Activated CD8-positive, alpha-beta memory T cell treated with anti-CD3 and anti-CD28 coated beads for 36 hours (primary cell): ENCODE measurements at regions not wholly inside any gene's neighbourhood (a gene's known extent, or its start where the extent isn't known, plus 50 kb on each side); places are given as distances from the start of the nearest gene placed in this dataset.

ENCODE experiments used
- CTCF ChIA-PET: fragments of 350-600 bp; sonication (Branson Sonifier 250); formaldehyde crosslinking; loops from one replicate; lab custom pipeline; 2021; ENCODE audit warnings: antibody characterized with exemption; lab: Charles Lee
- POLR2A ChIA-PET: fragments of 350-600 bp; sonication (Branson Sonifier 250); formaldehyde crosslinking; loops from one replicate; lab custom pipeline; 2021; ENCODE audit warnings: antibody characterized with exemption; lab: Charles Lee

DNA sequence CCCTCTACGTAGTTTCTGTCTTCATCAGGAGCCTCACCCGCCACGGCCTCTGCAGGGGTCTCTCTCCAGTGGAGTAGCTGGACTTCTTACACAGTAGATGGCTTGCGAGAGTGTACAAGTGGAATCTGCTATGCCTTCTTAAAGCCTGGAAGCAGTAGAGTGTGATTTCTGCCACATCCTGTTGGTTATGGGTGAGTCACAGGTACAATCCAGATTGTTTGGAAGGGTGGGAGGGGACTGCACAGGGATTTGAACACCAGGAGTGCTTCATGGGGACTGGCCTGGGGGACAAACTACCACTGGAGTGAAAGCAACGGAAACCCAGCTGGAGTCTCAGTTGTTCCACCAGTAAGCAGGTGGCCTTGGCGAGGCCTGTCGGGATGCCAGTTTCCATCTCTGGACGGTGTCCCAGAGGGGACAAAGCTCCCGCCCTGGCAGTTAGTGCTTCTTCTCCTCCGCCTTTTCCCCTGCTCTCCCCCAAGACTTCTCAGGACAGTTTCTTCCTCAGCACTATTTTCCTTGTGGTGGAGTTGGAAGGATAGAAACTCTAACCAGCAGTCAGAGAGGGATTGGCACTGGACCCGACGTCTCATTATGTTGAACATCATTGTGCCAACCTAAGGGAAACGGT is 85.0 kb upstream of the RCN1 start:
- CTCF ChIA-PET: no interaction called here

DNA sequence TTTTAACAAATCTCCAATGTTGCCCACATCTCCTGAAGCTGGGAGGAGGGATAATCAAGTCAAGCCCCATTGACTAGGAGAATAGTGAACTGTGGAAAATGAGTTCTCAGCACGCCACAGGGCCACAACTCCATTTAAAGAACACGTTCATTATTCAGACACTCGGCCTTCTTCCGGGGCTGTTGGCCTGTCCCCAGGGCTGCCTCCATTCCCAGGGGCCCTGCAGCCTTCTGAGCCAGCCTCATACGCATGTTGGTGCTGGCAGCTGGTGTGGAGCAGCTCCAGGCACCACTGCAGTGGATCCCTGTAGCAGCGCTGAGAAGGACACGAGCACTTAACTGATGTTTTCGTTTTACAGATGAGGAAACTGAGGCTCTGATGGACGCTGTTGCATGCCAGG is 87.5 kb upstream of the RCN1 start:
- ChIA-PET POLR2A (no interaction called here), CTCF (no interaction called here)

More for the DNA sequence above, 85.0 kb upstream of the RCN1 start:
- POLR2A ChIA-PET: no interaction called here

- ChIA-PET POLR2A (no interaction called here), CTCF (no interaction called here)
Measured at GRCh38 chr11:32002311-32002710, 88.6 kb upstream of the RCN1 start.

DNA sequence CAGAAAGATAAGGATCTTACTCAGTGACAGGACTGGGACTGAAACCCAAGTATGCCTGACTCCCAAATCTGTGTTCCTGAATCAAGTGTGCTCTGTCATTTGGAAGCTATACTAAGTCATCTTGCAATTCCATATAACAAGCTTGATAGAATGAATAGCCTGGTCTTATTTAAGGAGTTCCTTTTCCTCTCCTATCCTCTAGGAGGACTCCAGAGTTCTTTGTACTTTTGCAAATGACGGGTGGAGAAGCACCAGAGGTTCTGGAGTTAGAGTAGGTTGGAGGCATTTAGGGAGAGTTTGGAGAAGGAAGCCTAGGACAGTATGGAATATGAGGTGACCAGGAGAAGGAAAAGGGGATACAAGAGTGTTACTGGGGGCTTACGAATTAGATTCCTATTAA is 92.9 kb upstream of the RCN1 start:
- ChIA-PET POLR2A (no interaction called here), CTCF (no interaction called here)

- CTCF ChIA-PET: no interaction called here
Measured at GRCh38 chr11:31996159-31996881, 94.6 kb upstream of the RCN1 start.

GRCh38 chr11:31995525-31996094 is 95.3 kb upstream of the RCN1 start:
- CTCF ChIA-PET: no interaction called here

More at GRCh38 chr11:31996159-31996881, 94.6 kb upstream of the RCN1 start:
- POLR2A ChIA-PET: no interaction called here

GRCh38 chr11:31995032-31995431 is 95.8 kb upstream of the RCN1 start:
- ChIA-PET CTCF (no interaction called here), POLR2A (no interaction called here)

More at GRCh38 chr11:31995525-31996094, 95.3 kb upstream of the RCN1 start:
- POLR2A ChIA-PET: no interaction called here

DNA sequence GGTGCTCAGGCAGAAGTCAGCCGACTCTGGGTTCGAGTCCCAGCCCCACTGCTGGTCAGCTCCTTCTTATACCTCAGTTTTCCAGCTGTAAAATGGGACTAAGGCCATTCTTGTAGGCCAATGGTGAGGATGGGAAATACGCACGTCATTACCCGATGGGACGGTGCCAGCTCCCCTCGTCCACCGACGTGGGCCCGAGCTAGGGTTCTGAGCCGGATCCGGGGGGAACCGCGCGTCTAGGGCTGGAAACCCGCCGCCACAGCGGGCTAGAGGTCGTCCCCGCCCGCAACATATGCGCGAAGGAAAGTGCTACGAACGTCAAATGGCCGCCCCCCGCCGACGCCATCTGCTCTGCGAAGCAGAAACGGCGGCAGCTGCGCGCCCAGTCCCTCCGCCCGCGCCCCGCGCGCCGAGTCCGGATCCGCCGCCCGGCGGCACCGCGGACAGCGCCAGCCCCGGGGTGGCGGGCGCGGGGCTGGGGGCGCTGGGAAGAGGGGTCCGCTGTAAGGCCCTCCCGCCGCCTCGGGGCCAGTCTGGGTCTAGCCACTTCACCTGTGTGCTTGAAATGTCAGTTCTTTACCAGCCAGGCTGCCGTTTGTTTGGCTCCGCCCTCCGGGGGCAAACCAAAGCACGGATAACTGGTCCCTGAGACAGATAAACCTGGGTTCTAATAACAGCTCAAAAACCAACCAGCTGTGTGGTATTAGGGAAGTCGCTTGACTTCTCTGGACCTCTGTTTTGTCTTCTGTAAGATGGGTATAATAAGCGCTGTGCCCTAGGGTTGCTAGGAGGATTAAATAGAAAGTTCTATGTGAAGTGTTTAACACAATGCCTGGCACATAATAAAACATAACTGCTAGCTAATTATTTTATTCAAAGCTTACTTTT is 103.5 kb upstream of the RCN1 start:
- ChIA-PET CTCF (no interaction called here), POLR2A (no interaction called here)

GRCh38 chr11:31986201-31986889 is 104.5 kb upstream of the RCN1 start:
- CTCF ChIA-PET: no interaction called here
- POLR2A ChIA-PET: interaction anchor here (0.6 kb wide), 1 partner anchor 321 kb away, joined by 6 read pairs; no protein-coding TSS in a partner anchor

DNA sequence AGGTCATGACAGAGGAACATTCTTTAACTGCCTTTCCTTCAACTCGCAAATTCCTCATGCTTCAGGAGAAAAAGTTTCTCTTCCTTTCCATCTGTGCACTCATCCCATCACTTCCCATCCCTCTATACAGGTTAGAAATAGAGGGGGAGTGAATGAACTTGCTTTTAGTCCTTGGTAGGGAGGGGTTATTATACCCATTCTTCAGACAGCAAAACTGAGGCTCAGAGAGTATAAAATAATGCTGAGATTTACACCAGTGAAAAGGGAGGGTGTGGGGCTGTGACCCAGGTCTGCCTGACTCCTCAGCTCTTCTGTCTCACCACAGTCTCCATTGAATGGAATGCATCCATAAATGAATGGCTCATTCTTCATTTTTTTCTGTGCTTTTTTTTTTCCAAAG is 109.4 kb upstream of the RCN1 start:
- POLR2A ChIA-PET: no interaction called here
- CTCF ChIA-PET: no interaction called here

GRCh38 chr11:31977343-31977742 is 113.5 kb upstream of the RCN1 start:
- POLR2A ChIA-PET: no interaction called here
- CTCF ChIA-PET: no interaction called here

GRCh38 chr11:31974366-31975136 is 116.3 kb upstream of the RCN1 start:
- CTCF ChIA-PET: interaction anchor here (1.1 kb wide), 1 partner anchor 17 kb away, joined by 3 read pairs; no protein-coding TSS in a partner anchor
- POLR2A ChIA-PET: no interaction called here

DNA sequence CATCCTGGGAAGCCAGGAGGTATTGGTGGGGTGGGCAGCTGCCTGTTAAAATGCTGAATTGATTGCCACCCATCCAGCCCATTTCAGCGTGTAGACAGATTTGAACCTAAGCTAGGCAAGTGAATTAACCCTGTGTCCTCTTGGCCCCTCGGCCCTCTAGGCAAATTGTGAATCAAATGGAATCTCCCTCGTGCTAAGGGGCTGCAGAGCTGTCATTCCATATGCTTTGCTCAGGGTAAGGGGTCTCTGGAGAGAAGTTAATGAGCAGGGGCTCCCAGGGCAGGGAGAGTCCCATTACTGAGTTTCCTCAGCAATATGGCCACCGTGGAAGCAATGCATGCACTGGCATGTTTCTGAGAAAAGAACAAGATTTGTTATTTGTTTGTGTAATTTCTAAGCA is 117.7 kb upstream of the RCN1 start:
- ChIA-PET POLR2A (no interaction called here), CTCF (interaction anchor here (1.1 kb wide), 2 partner anchors 11 to 16 kb away, joined by 3 to 5 read pairs; no protein-coding TSS in a partner anchor)

GRCh38 chr11:31972623-31973022 is 118.3 kb upstream of the RCN1 start:
- POLR2A ChIA-PET: no interaction called here

DNA sequence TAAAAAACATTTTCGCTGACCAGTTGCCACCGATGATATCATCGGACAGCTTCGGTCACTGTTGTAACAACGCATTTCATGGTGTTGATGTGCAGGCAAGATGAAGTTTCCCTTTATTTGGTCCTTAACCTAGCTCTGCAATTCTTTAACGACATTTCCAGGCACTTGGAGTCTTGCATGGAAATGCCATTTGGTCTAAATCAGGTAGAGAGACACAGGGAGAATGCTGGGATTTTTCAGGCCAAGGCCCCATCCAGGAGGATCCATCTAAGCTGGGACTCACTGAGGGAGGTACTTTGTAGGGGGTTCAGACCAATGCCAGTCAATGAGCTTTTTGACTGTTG is 121.5 kb upstream of the RCN1 start:
- ChIA-PET CTCF (interaction anchor here (3.9 kb wide), 1 partner anchor 11 kb away, joined by 16 read pairs; no protein-coding TSS in a partner anchor), POLR2A (no interaction called here)

More at GRCh38 chr11:31972623-31973022, 118.3 kb upstream of the RCN1 start:
- CTCF ChIA-PET: interaction anchor here (1.1 kb wide), 1 partner anchor 12 kb away, joined by 5 read pairs; no protein-coding TSS in a partner anchor

DNA sequence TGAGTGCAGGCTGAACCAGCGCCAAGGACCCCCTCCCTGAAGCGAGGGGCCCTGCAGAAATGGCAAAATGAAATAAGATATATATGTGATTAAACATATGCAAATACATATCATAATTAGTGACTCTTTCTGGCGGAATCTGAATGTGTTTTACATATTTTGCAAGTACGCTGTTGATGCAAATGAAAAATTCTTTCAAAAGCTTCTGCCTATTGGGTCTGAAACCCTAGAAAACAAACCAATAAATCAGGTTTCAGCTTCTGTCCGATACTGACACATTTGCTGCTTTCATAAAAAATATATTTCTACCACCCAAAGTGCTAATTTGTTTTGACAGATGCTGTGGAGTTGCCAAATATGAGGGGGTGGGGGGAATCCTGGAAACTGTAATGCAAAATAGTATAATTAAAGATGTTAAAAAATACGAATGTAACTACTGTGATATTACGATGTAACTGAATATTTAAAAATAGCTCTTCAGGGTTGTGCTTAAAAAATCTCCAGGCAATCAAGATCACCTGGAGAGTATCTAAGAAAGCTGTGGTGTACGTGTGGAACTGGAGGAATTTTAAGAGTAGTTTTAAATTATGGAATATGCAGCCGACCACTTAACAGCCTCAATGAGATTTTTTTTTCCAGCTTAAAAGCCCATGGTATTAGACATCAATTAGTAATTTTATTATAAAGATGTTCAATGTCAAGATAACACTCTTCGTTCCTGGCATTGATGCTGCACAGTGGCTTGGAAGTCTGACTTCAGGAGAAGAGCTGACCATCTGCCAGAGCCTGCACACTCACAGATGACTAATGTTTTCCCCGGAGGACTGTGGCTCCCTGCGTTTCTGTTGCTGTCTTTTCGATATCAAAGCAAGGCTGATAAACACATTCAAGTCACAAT is 122.2 kb upstream of the RCN1 start:
- CTCF ChIA-PET: interaction anchor here (3.9 kb wide), 1 partner anchor 11 kb away, joined by 16 read pairs; no protein-coding TSS in a partner anchor
- POLR2A ChIA-PET: no interaction called here
